ENCODE measurements at regions not wholly inside any gene's neighbourhood (a gene's known extent, or its start where the extent isn't known, plus 50 kb on each side); places are given as distances from the start of the nearest gene placed in this dataset.

- TF ChIP-seq EZH2 (IDR thresholded peaks at IDR 0.05; ENCODE audit: insufficient read depth, poor library complexity, severe bottlenecking) (no peak), EZH2phosphoT487 (IDR thresholded peaks at IDR 0.05; ENCODE audit: insufficient read depth, low read depth) (no peak)
Observed at GRCh38 chr5:109485030-109485429, 75.3 kb upstream of the PJA2 start.
